Keratinocyte (primary cell): ENCODE measurements at regions not wholly inside any gene's neighbourhood (a gene's known extent, or its start where the extent isn't known, plus 50 kb on each side); places are given as distances from the start of the nearest gene placed in this dataset.

Experiments
- DNase-seq: peaks from one replicate; pipeline ENCODE4 v3.0.0-alpha.2; 2011; ENCODE audit warnings: low read depth, missing footprints, low spot score
- FAIRE-seq: peaks from 2 replicates; lab custom pipeline; 2011; peaks lifted over from hg19 to GRCh38; lab: Jason Lieb, UNC
- H2AFZ ChIP-seq: 2 replicates; pipeline ENCODE4 v1.6.0; 2012; ENCODE audit warnings: low read length, control low read depth, inconsistent platforms; ENCODE audit not compliant: control insufficient read depth
- H3K27ac ChIP-seq: 2 replicates; pipeline ENCODE4 v1.5.1; 2011; ENCODE audit warnings: low read length; ENCODE audit not compliant: control insufficient read depth, insufficient read depth
- H3K27me3 ChIP-seq: 3 replicates; pipeline ENCODE4 v1.6.0; 2011; ENCODE audit warnings: low read length; ENCODE audit not compliant: control insufficient read depth, insufficient read depth; ENCODE audit errors: extremely low read depth
- H3K36me3 ChIP-seq, 2 experiments: 2 replicates in 1 of 2; 3 replicates in 1 of 2; pipeline ENCODE4 v1.5.1; 2011; ENCODE audit warnings: low read length in 2 of 2, mild to moderate bottlenecking in 1 of 2; ENCODE audit not compliant: control insufficient read depth in 2 of 2, insufficient read depth in 2 of 2; ENCODE audit errors: extremely low read depth in 1 of 2
- H3K4me1 ChIP-seq: 3 replicates; pipeline ENCODE4 v1.5.1; 2011; ENCODE audit warnings: low read length; ENCODE audit not compliant: control insufficient read depth, insufficient read depth; ENCODE audit errors: extremely low read depth
- H3K4me2 ChIP-seq: 3 replicates; pipeline ENCODE4 v1.6.0; 2011; ENCODE audit warnings: low read depth, low read length; ENCODE audit not compliant: control insufficient read depth, insufficient read depth; ENCODE audit errors: extremely low read depth
- H3K4me3 ChIP-seq, 3 experiments: fragments of 200-600 bp in 1 of 3; sonication (generic) in 1 of 3; 2 replicates in 2 of 3; 3 replicates in 1 of 3; pipeline ENCODE4 v1.5.1; 2011 to 2016; ENCODE audit warnings: low read length in 3 of 3, mild to moderate bottlenecking in 3 of 3, control low read depth in 2 of 3, inconsistent platforms in 1 of 3, low read depth in 1 of 3, mixed read lengths in 1 of 3, mixed run types in 1 of 3, moderate library complexity in 1 of 3; ENCODE audit not compliant: control insufficient read depth in 2 of 3, insufficient read depth in 2 of 3; ENCODE audit errors: extremely low read depth in 1 of 3
- H3K79me2 ChIP-seq: 2 replicates; pipeline ENCODE4 v1.6.0; 2012; ENCODE audit warnings: low read length; ENCODE audit not compliant: control insufficient read depth, insufficient read depth
- H3K9ac ChIP-seq: 3 replicates; pipeline ENCODE4 v1.6.0; 2011; ENCODE audit warnings: low read length; ENCODE audit not compliant: control insufficient read depth, insufficient read depth; ENCODE audit errors: extremely low read depth
- H3K9me1 ChIP-seq: 3 replicates; pipeline ENCODE4 v1.6.0; 2011; ENCODE audit warnings: low read length; ENCODE audit not compliant: control insufficient read depth, insufficient read depth; ENCODE audit errors: extremely low read depth
- H3K9me3 ChIP-seq: 2 replicates; pipeline ENCODE4 v1.5.1; 2012; ENCODE audit warnings: low read depth, low read length; ENCODE audit not compliant: control insufficient read depth
- H4K20me1 ChIP-seq: 3 replicates; pipeline ENCODE4 v1.6.0; 2011; ENCODE audit warnings: low read length; ENCODE audit not compliant: control insufficient read depth, insufficient read depth; ENCODE audit errors: extremely low read depth
- CTCF ChIP-seq, 3 experiments: IDR thresholded peaks in 1 of 3; conservative IDR thresholded peaks in 1 of 3; optimal IDR thresholded peaks in 1 of 3; 2 replicates in 2 of 3; 3 replicates in 1 of 3; pipeline versions ENCODE3 to v1.5.1; 2011; ENCODE audit warnings: low read length in 3 of 3, mild to moderate bottlenecking in 3 of 3, moderate library complexity in 2 of 3, control low read depth in 1 of 3, inconsistent platforms in 1 of 3; ENCODE audit not compliant: insufficient read depth in 2 of 3; ENCODE audit errors: extremely low read depth in 1 of 3
- EZH2 ChIP-seq: IDR thresholded peaks from one replicate; pipeline ENCODE4 v1.6.1; 2012; ENCODE audit warnings: inconsistent platforms, mild to moderate bottlenecking, low read length, moderate library complexity
- dilution Hi-C: fragments of 300-500 bp; cut with MboI; formaldehyde crosslinking; loops from one replicate; pipeline ENCODE4 v1.7.0; 2020; ENCODE audit warnings: low sequenced_read_pairs; ENCODE audit not compliant: extremely low pct_ligation_motif_present

- Histone ChIP-seq H3K4me1 (no peaks in the 10 kb centered on the region), H2AFZ (no peak overlapping the region), H3K4me3 (no peak overlapping the region), H3K27ac (no peak overlapping the region), H3K36me3 (no peaks in the 10 kb centered on the region), H3K9ac (no peak overlapping the region), H4K20me1 (no peaks in the 10 kb centered on the region), H3K4me2 (no peak overlapping the region), H3K79me2 (no peaks in the 10 kb centered on the region), H3K9me3 (no peaks in the 10 kb centered on the region), H3K27me3 (no peaks in the 10 kb centered on the region), H3K9me1 (no peaks in the 10 kb centered on the region)
- dilution Hi-C loops = no loop called here
- DNase-seq (no peak), FAIRE-seq (no peak)
- TF ChIP-seq CTCF (optimal IDR thresholded peaks at IDR 0.05 in 1 of 3, IDR thresholded peaks at IDR 0.05 in 1 of 3, conservative IDR thresholded peaks at IDR 0.05 in 1 of 3; ENCODE audit: extremely low read depth in 1 of 3, insufficient read depth in 2 of 3, low read length in 3 of 3) (no peak), EZH2 (no peak)
Observed at GRCh38 chr3:162992741-162993140, 1496.1 kb downstream of the OTOL1 start.

- H3K79me2 ChIP-seq = no peaks in the 10 kb centered on the region
- H4K20me1 ChIP-seq = no peaks in the 10 kb centered on the region
- no peaks in the 10 kb centered on the region for H3K4me1 ChIP-seq
- no peak overlapping the region for H3K27ac ChIP-seq
- no peak overlapping the region for H2AFZ ChIP-seq
- dilution Hi-C loops = no loop called here
- no peak for DNase-seq
- H3K9ac ChIP-seq = no peak overlapping the region
- no peak for FAIRE-seq
- no peak for TF ChIP-seq CTCF (optimal IDR thresholded peaks at IDR 0.05 in 1 of 3, IDR thresholded peaks at IDR 0.05 in 1 of 3, conservative IDR thresholded peaks at IDR 0.05 in 1 of 3; ENCODE audit: extremely low read depth in 1 of 3, insufficient read depth in 2 of 3, low read length in 3 of 3)
- no peak for TF ChIP-seq EZH2
- no peaks in the 10 kb centered on the region for H3K9me3 ChIP-seq
- no peak overlapping the region for H3K4me3 ChIP-seq
- H3K9me1 ChIP-seq = no peaks in the 10 kb centered on the region
- H3K4me2 ChIP-seq = no peak overlapping the region
- no peaks in the 10 kb centered on the region for H3K36me3 ChIP-seq
- H3K27me3 ChIP-seq = no peaks in the 10 kb centered on the region
Observed at GRCh38 chr3:162994165-162994564, 1497.6 kb downstream of the OTOL1 start.
